Gastroesophageal sphincter (tissue), 4 donors: ENCODE measurements at regions not wholly inside any gene's neighbourhood (a gene's known extent, or its start where the extent isn't known, plus 50 kb on each side); places are given as distances from the start of the nearest gene placed in this dataset.

Experiments
- ATAC-seq: fragments of 150-250 bp; one replicate; pipeline ENCODE4 v1.9.1; 2016; ENCODE audit warnings: mild to moderate bottlenecking, moderate library complexity
- H3K27ac ChIP-seq, 4 donors: fragments of 200-600 bp; sonication (generic) in 3 of 4; 1 replicate in 3 of 4; 2 replicates in 1 of 4; pipeline ENCODE4 v1.5.1; 2016 to 2019
- H3K27me3 ChIP-seq: fragments of 200-600 bp; sonication (generic); one replicate; pipeline ENCODE4 v1.5.1; 2019
- H3K36me3 ChIP-seq, 2 donors: fragments of 200-600 bp; sonication (generic); one replicate each; pipeline ENCODE4 v1.5.1; 2019; ENCODE audit warnings: control low read depth in 1 of 2
- H3K4me1 ChIP-seq, 3 donors: fragments of 200-600 bp; sonication (generic); 1 replicate in 2 of 3; 2 replicates in 1 of 3; pipeline ENCODE4 v1.5.1; 2016 to 2019; ENCODE audit warnings: control low read depth in 2 of 3
- H3K4me3 ChIP-seq, 2 donors: fragments of 200-600 bp; sonication (generic); one replicate each; pipeline ENCODE4 v1.5.1; 2019; ENCODE audit warnings: mild to moderate bottlenecking in 1 of 2, moderate library complexity in 1 of 2
- H3K9me3 ChIP-seq, 3 donors: fragments of 200-600 bp; sonication (generic); one replicate each; pipeline ENCODE4 v1.5.1; 2017 to 2019; ENCODE audit warnings: control low read depth in 2 of 3
- CTCF ChIP-seq, 4 experiments: fragments of 200-600 bp in 2 of 4; fragments of 450-650 bp in 2 of 4; sonication (generic) in 1 of 4; IDR thresholded peaks; one replicate each; pipeline ENCODE4 v1.5.1; 2017 to 2019; ENCODE audit warnings: antibody characterized with exemption in 4 of 4, mild to moderate bottlenecking in 2 of 4, moderate library complexity in 2 of 4
- EP300 ChIP-seq: sonication (generic); formaldehyde crosslinking; IDR thresholded peaks from one replicate; pipeline ENCODE4 v1.6.1; 2017; ENCODE audit warnings: antibody characterized with exemption, mild to moderate bottlenecking
- POLR2A ChIP-seq, 2 donors: fragments of 450-650 bp; IDR thresholded peaks; one replicate each; pipeline ENCODE4 v1.6.1; 2017; ENCODE audit warnings: antibody characterized with exemption in 2 of 2, mild to moderate bottlenecking in 2 of 2, moderate library complexity in 1 of 2
- POLR2AphosphoS5 ChIP-seq: sonication (generic); formaldehyde crosslinking; IDR thresholded peaks from one replicate; pipeline ENCODE4 v1.6.1; 2017; ENCODE audit warnings: antibody characterized with exemption
- WGBS, 2 donors: methylation state at CpG; one replicate each; pipeline ENCODE4 v1.1.5; 2018; ENCODE audit warnings: low coverage in 1 of 2; 5-methylcytosine and 5-hydroxymethylcytosine counted together

GRCh38 chr20:25142435-25142834, 53.1 kb upstream of the ENTPD6 start:
- ATAC-seq: no peak
- WGBS, 2 donors: 80% methylated on average over 1 of the region's 3 CpGs; no CpG with 5 or more reads in 1 of the 2 donors
- no peaks in the 10 kb centered on the region for H3K9me3 ChIP-seq
- no peak overlapping the region for H3K4me3 ChIP-seq
- TF ChIP-seq POLR2A (IDR thresholded peaks at IDR 0.05) (no peak), EP300 (no peak), POLR2AphosphoS5 (no peak), CTCF (IDR thresholded peaks at IDR 0.05) (no peak)
- H3K4me1 ChIP-seq: no peaks in the 10 kb centered on the region
- H3K27ac ChIP-seq: no peak overlapping the region
- peaks cover 14% of the 10 kb centered on the region for H3K27me3 ChIP-seq
- no peaks in the 10 kb centered on the region for H3K36me3 ChIP-seq

- H3K27ac ChIP-seq: no peak overlapping the region
- 47 to 53% methylated on average over 6 to 7 of the region's 7 CpGs for WGBS, 2 donors
- no peak for TF ChIP-seq CTCF (IDR thresholded peaks at IDR 0.05)
- no peak for TF ChIP-seq POLR2AphosphoS5
- TF ChIP-seq EP300: no peak
- no peak for TF ChIP-seq POLR2A (IDR thresholded peaks at IDR 0.05)
- no peak overlapping the region for H3K4me3 ChIP-seq
- no peak for ATAC-seq
- H3K36me3 ChIP-seq: no peaks in the 10 kb centered on the region
- no peaks in the 10 kb centered on the region for H3K9me3 ChIP-seq
- peaks cover 0 to 13% (median 10%) of the 10 kb centered on the region in 3 donors for H3K4me1 ChIP-seq
- peaks cover 40% of the 10 kb centered on the region for H3K27me3 ChIP-seq
Measured at GRCh38 chr20:25145131-25145530, 50.4 kb upstream of the ENTPD6 start.
